Endothelial cell of umbilical vein (primary cell): ENCODE measurements at regions not wholly inside any gene's neighbourhood (a gene's known extent, or its start where the extent isn't known, plus 50 kb on each side); places are given as distances from the start of the nearest gene placed in this dataset.

Experiments used
- BruUV-seq: library from RNA; stranded (reverse); fragments of 400-500 nt; replicated peaks from 2 replicates; lab custom pipeline; 2021; lab: Mats Ljungman, UMichigan
- CTCF ChIA-PET: fragments of 300-600, 350-600 bp; sonication (Branson Sonifier 250); formaldehyde crosslinking; loops from one replicate; lab custom pipeline; 2021; ENCODE audit warnings: antibody characterized with exemption, inconsistent platforms; lab: Charles Lee
- POLR2A ChIA-PET: fragments of 300-600, 350-600 bp; sonication (Branson Sonifier 250); formaldehyde crosslinking; loops from one replicate; lab custom pipeline; 2021; ENCODE audit warnings: antibody characterized with exemption, inconsistent platforms; lab: Charles Lee
- DNase-seq: peaks from one replicate; pipeline ENCODE4 v3.0.0-alpha.2; 2011; ENCODE audit warnings: low read depth, low spot score
- FAIRE-seq: peaks from 2 replicates; lab custom pipeline; 2011; peaks lifted over from hg19 to GRCh38; lab: Jason Lieb, UNC
- H2AFZ ChIP-seq: 2 replicates; pipeline ENCODE4 v1.6.0; 2012; ENCODE audit warnings: low read depth, low read length, control low read depth, inconsistent platforms
- H3K27ac ChIP-seq: 2 replicates; pipeline ENCODE4 v1.5.1; 2011; ENCODE audit warnings: low read depth, mild to moderate bottlenecking, control low read depth, low read length, moderate library complexity; ENCODE audit not compliant: insufficient read depth
- H3K27me3 ChIP-seq, 2 experiments: 2 replicates each; pipeline versions ENCODE4 v1.6.0 to v1.6.1; 2011; ENCODE audit warnings: low read length in 2 of 2, mixed read lengths in 1 of 2; ENCODE audit not compliant: control insufficient read depth in 2 of 2, insufficient read depth in 2 of 2
- H3K36me3 ChIP-seq, 2 experiments: 2 replicates in 1 of 2; 3 replicates in 1 of 2; pipeline ENCODE4 v1.5.1; 2011; ENCODE audit warnings: low read length in 2 of 2, mild to moderate bottlenecking in 1 of 2, moderate library complexity in 1 of 2; ENCODE audit not compliant: control insufficient read depth in 2 of 2, insufficient read depth in 2 of 2; ENCODE audit errors: extremely low read depth in 1 of 2
- H3K4me1 ChIP-seq: 3 replicates; pipeline ENCODE4 v1.5.1; 2011; ENCODE audit warnings: mild to moderate bottlenecking, low read length; ENCODE audit not compliant: control insufficient read depth, insufficient read depth; ENCODE audit errors: extremely low read depth
- H3K4me2 ChIP-seq: 2 replicates; pipeline ENCODE4 v1.6.1; 2011; ENCODE audit warnings: low read length, control low read depth, mixed read lengths; ENCODE audit not compliant: insufficient read depth
- H3K4me3 ChIP-seq, 3 experiments: fragments of 200-600 bp in 1 of 3; sonication (generic), shearing (Covaris generic) in 1 of 3; replicated peaks in 1 of 3; 2 replicates each; pipeline ENCODE4 v1.5.1; 2011 to 2016; ENCODE audit warnings: control low read depth in 3 of 3, low read length in 3 of 3, mild to moderate bottlenecking in 2 of 3, inconsistent platforms in 1 of 3, low read depth in 1 of 3, moderate library complexity in 1 of 3; ENCODE audit not compliant: insufficient read depth in 1 of 3
- H3K79me2 ChIP-seq: 2 replicates; pipeline ENCODE4 v1.6.0; 2012; ENCODE audit warnings: low read length, inconsistent platforms; ENCODE audit not compliant: control insufficient read depth, insufficient read depth
- H3K9ac ChIP-seq: replicated peaks from 2 replicates; pipeline ENCODE3; 2011; ENCODE audit warnings: low read length, control low read depth; ENCODE audit not compliant: insufficient read depth; ENCODE audit errors: extremely low read depth
- H3K9me1 ChIP-seq: replicated peaks from 3 replicates; pipeline ENCODE4 v1.6.0; 2011; ENCODE audit warnings: mild to moderate bottlenecking, low read length; ENCODE audit not compliant: control insufficient read depth, insufficient read depth; ENCODE audit errors: extremely low read depth
- H3K9me3 ChIP-seq: replicated peaks from 2 replicates; pipeline ENCODE4 v1.5.1; 2012; ENCODE audit warnings: low read length, inconsistent platforms; ENCODE audit not compliant: control insufficient read depth, insufficient read depth
- H4K20me1 ChIP-seq: replicated peaks from 2 replicates; pipeline ENCODE3; 2011; ENCODE audit warnings: mild to moderate bottlenecking, low read length; ENCODE audit not compliant: control insufficient read depth, insufficient read depth; ENCODE audit errors: extremely low read depth
- CTCF ChIP-seq, 2 donors: IDR thresholded peaks; 1 replicate in 1 of 2; 2 replicates in 1 of 2; pipeline ENCODE4 v1.5.1; 2011; ENCODE audit warnings: low read length in 2 of 2, mild to moderate bottlenecking in 2 of 2, moderate library complexity in 2 of 2, control low read depth in 1 of 2, inconsistent platforms in 1 of 2, low read depth in 1 of 2; ENCODE audit not compliant: insufficient read depth in 1 of 2; ENCODE audit errors: extremely low read depth in 1 of 2
- EZH2 ChIP-seq: IDR thresholded peaks from 2 replicates; pipeline ENCODE4 v1.6.1; 2012; ENCODE audit warnings: borderline replicate concordance, low read depth, mild to moderate bottlenecking, moderate library complexity, low read length, inconsistent platforms; ENCODE audit not compliant: severe bottlenecking
- FOS ChIP-seq: IDR thresholded peaks from 2 replicates; pipeline ENCODE4 v1.6.1; 2011; ENCODE audit warnings: mild to moderate bottlenecking, low read length, moderate library complexity, borderline replicate concordance; ENCODE audit not compliant: insufficient read depth
- GATA2 ChIP-seq: IDR thresholded peaks from 2 replicates; pipeline ENCODE4 v1.7.0; 2011; ENCODE audit warnings: low read depth, mild to moderate bottlenecking, moderate library complexity, mixed read lengths, low read length; ENCODE audit not compliant: insufficient read length, insufficient read depth
- JUN ChIP-seq: IDR thresholded peaks from 2 replicates; pipeline ENCODE4 v1.6.1; 2011; ENCODE audit warnings: borderline replicate concordance, low read depth; ENCODE audit not compliant: insufficient read length, insufficient read depth
- MYC ChIP-seq: IDR thresholded peaks from one replicate; pipeline ENCODE4 v1.6.1; 2011; ENCODE audit warnings: mild to moderate bottlenecking, low read depth, low read length
- POLR2A ChIP-seq: IDR thresholded peaks from 2 replicates; pipeline ENCODE4 v1.6.1; 2012; ENCODE audit warnings: low read depth, mild to moderate bottlenecking, control low read depth, low read length
- POLR2AphosphoS5 ChIP-seq: IDR thresholded peaks from 2 replicates; pipeline ENCODE4 v1.6.1; 2012; ENCODE audit warnings: low read depth, mild to moderate bottlenecking, control low read depth, low read length, moderate library complexity; ENCODE audit not compliant: insufficient read depth
- dilution Hi-C: fragments of 300-500 bp; cut with MboI; formaldehyde crosslinking; loops from one replicate; pipeline ENCODE4 v1.15.0; 2019; ENCODE audit warnings: low sequenced_read_pairs; ENCODE audit not compliant: extremely low pct_ligation_motif_present
- intact Hi-C: fragments of 100-400 bp; cut with micrococcal nuclease; formaldehyde crosslinking; loops from one replicate; pipeline ENCODE4 v1.10.0; 2022
- TF ChIP-seq, protein P1 (sequence below): IDR thresholded peaks from 2 replicates; pipeline ENCODE4 v1.6.1; 2011; ENCODE audit not compliant: insufficient read depth, insufficient read length

GRCh38 chr22:27690599-27690998 is 111.0 kb downstream of the MN1 start:
- no peaks in the 10 kb centered on the region for H3K79me2 ChIP-seq
- H3K36me3 ChIP-seq, result no peaks in the 10 kb centered on the region
- H3K9me1 ChIP-seq, result no peaks in the 10 kb centered on the region
- intact Hi-C loops (no loop called here), dilution Hi-C loops (no loop called here)
- ChIA-PET CTCF (interaction anchor here (1.1 kb wide), 1 partner anchor 12 kb away, joined by 4 read pairs; no protein-coding TSS in a partner anchor), POLR2A (no interaction called here)
- no peak overlapping the region for H3K9ac ChIP-seq
- DNase-seq, result no peak
- H2AFZ ChIP-seq, result no peak overlapping the region
- H3K27ac ChIP-seq, result no peak overlapping the region
- BruUV-seq, result no TSS peak
- no peak for FAIRE-seq
- peaks cover 7% of the 10 kb centered on the region for H3K4me1 ChIP-seq
- no peaks in the 10 kb centered on the region for H4K20me1 ChIP-seq
- H3K9me3 ChIP-seq, result no peaks in the 10 kb centered on the region
- peaks cover 0 to 7% of the 10 kb centered on the region in 2 experiments for H3K27me3 ChIP-seq
- H3K4me3 ChIP-seq, result no peak overlapping the region
- H3K4me2 ChIP-seq, result no peak overlapping the region
- TF ChIP-seq JUN (no peak), CTCF (IDR thresholded peaks at IDR 0.05; ENCODE audit: extremely low read depth in 1 of 2, insufficient read depth in 1 of 2, low read depth in 1 of 2, low read length in 2 of 2) (no peak), MYC (no peak), POLR2AphosphoS5 (no peak), GATA2 (no peak)

GRCh38 chr22:27692243-27692642 is 109.3 kb downstream of the MN1 start:
- Histone ChIP-seq H3K4me1 (no peaks in the 10 kb centered on the region), H3K9me3 (no peaks in the 10 kb centered on the region), H2AFZ (no peak overlapping the region), H3K4me3 (no peak overlapping the region), H3K79me2 (no peaks in the 10 kb centered on the region), H4K20me1 (no peaks in the 10 kb centered on the region), H3K36me3 (no peaks in the 10 kb centered on the region), H3K9ac (no peak overlapping the region), H3K4me2 (no peak overlapping the region), H3K27me3 (peaks cover 0 to 7% of the 10 kb centered on the region in 2 experiments), H3K9me1 (no peaks in the 10 kb centered on the region), H3K27ac (no peak overlapping the region)
- ChIA-PET POLR2A (no interaction called here), CTCF (no interaction called here)
- FAIRE-seq (no peak), DNase-seq (no peak)
- no TSS peak for BruUV-seq
- TF ChIP-seq POLR2A (no peak), EZH2 (no peak), GATA2 (no peak), FOS (no peak), JUN (no peak), POLR2AphosphoS5 (no peak), MYC (no peak), CTCF (IDR thresholded peaks at IDR 0.05; ENCODE audit: extremely low read depth in 1 of 2, insufficient read depth in 1 of 2, low read depth in 1 of 2, low read length in 2 of 2) (no peak)
- TF ChIP-seq, protein P1, sequence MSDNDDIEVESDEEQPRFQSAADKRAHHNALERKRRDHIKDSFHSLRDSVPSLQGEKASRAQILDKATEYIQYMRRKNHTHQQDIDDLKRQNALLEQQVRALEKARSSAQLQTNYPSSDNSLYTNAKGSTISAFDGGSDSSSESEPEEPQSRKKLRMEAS, result no peak
- dilution Hi-C loops (no loop called here), intact Hi-C loops (no loop called here)
